ENCODE measurements at regions not wholly inside any gene's neighbourhood (a gene's known extent, or its start where the extent isn't known, plus 50 kb on each side); places are given as distances from the start of the nearest gene placed in this dataset.

GRCh38 chr4:12123707-12124106, 695.0 kb upstream of the HS3ST1 start:
- H3K36me3 ChIP-seq: no peaks in the 10 kb centered on the region
- in situ Hi-C loops (cut with MboI; ENCODE audit: low pct_ligation_motif_present in 1 of 4, low pct_unique_long_range_greater_than_20kb in 1 of 4, low sequenced_read_pairs in 3 of 4): no loop called here
- no peaks in the 10 kb centered on the region for H3K27me3 ChIP-seq
- intact Hi-C loops (cut with DNase I; ENCODE audit: low total_unique reads): no loop called here
- DNase-seq: no peak
- no peaks in the 10 kb centered on the region for H3K4me1 ChIP-seq
- no peak overlapping the region for H3K4me3 ChIP-seq
- H3K9me3 ChIP-seq: no peaks in the 10 kb centered on the region
- no peak for TF ChIP-seq CTCF (IDR thresholded peaks at IDR 0.05)
- TF ChIP-seq POLR2A (IDR thresholded peaks at IDR 0.05): no peak
- TF ChIP-seq POLR2AphosphoS5 (IDR thresholded peaks at IDR 0.05): no peak
- no peak for TF ChIP-seq EP300 (IDR thresholded peaks at IDR 0.05; ENCODE audit: low read depth)
- no peak overlapping the region for H3K27ac ChIP-seq

GRCh38 chr4:12122316-12122715, 693.6 kb upstream of the HS3ST1 start:
- Histone ChIP-seq H3K4me3 (no peak overlapping the region), H3K36me3 (no peaks in the 10 kb centered on the region), H3K27me3 (no peaks in the 10 kb centered on the region), H3K27ac (no peak overlapping the region), H3K4me1 (no peaks in the 10 kb centered on the region), H3K9me3 (no peaks in the 10 kb centered on the region)
- WGBS, 2 donors (ENCODE audit: low coverage in 1 of 2): 67 to 79% methylated on average over 1 to 2 of the region's 2 CpGs
- in situ Hi-C loops (cut with MboI; ENCODE audit: low pct_ligation_motif_present in 1 of 4, low pct_unique_long_range_greater_than_20kb in 1 of 4, low sequenced_read_pairs in 3 of 4): no loop called here
- intact Hi-C loops (cut with DNase I; ENCODE audit: low total_unique reads): no loop called here
- DNase-seq: no peak
- TF ChIP-seq CTCF (IDR thresholded peaks at IDR 0.05): no peak
- TF ChIP-seq EP300 (IDR thresholded peaks at IDR 0.05; ENCODE audit: low read depth): no peak
- TF ChIP-seq POLR2AphosphoS5 (IDR thresholded peaks at IDR 0.05): no peak
- TF ChIP-seq POLR2A (IDR thresholded peaks at IDR 0.05): no peak

DNA sequence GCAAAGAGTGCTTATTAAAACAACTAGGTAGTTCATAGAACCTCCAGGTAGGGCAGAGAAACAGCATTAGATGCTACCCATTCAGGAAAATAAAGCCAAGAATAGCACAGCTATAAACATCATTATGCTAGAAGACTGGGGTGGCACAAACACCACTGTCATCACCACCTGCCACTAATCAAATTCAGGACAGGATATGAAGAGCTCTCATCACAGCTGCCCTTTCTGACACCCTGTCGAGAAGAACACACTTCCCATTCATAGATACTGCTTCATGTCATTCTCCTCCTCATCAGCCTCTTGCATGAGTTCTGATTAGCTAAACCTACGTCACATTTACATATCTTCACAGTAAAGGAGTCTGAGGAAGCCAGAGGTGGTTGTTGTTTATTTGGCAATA, 692.3 kb upstream of the HS3ST1 start:
- DNase-seq: no peak
- WGBS, 2 donors (ENCODE audit: low coverage in 1 of 2): 33 to 66% methylated on average over 2 of the region's 2 CpGs
- H3K36me3 ChIP-seq: no peaks in the 10 kb centered on the region
- no peak for TF ChIP-seq POLR2A (IDR thresholded peaks at IDR 0.05)
- TF ChIP-seq EP300 (IDR thresholded peaks at IDR 0.05; ENCODE audit: low read depth): no peak
- no peak for TF ChIP-seq POLR2AphosphoS5 (IDR thresholded peaks at IDR 0.05)
- no peak for TF ChIP-seq CTCF (IDR thresholded peaks at IDR 0.05)
- H3K4me1 ChIP-seq: no peaks in the 10 kb centered on the region
- intact Hi-C loops (cut with DNase I; ENCODE audit: low total_unique reads): no loop called here
- no peaks in the 10 kb centered on the region for H3K9me3 ChIP-seq
- H3K27me3 ChIP-seq: no peaks in the 10 kb centered on the region
- in situ Hi-C loops (cut with MboI; ENCODE audit: low pct_ligation_motif_present in 1 of 4, low pct_unique_long_range_greater_than_20kb in 1 of 4, low sequenced_read_pairs in 3 of 4): no loop called here
- no peak overlapping the region for H3K4me3 ChIP-seq
- H3K27ac ChIP-seq: no peak overlapping the region

- 57 to 58% methylated on average over 2 of the region's 2 CpGs for WGBS, 2 donors (ENCODE audit: low coverage in 1 of 2)
- Histone ChIP-seq H3K36me3 (no peaks in the 10 kb centered on the region), H3K4me1 (no peaks in the 10 kb centered on the region), H3K27ac (no peak overlapping the region), H3K27me3 (no peaks in the 10 kb centered on the region), H3K4me3 (no peak overlapping the region), H3K9me3 (peaks cover 1 to 3% of the 10 kb centered on the region in 2 donors)
- no peak for DNase-seq
- TF ChIP-seq POLR2AphosphoS5 (IDR thresholded peaks at IDR 0.05): peak in 2 of 3 donors; percentile 33 to 35
- TF ChIP-seq CTCF (IDR thresholded peaks at IDR 0.05): no peak
- no peak for TF ChIP-seq POLR2A (IDR thresholded peaks at IDR 0.05)
- intact Hi-C loops (cut with DNase I; ENCODE audit: low total_unique reads): no loop called here
- in situ Hi-C loops (cut with MboI; ENCODE audit: low pct_ligation_motif_present in 1 of 4, low pct_unique_long_range_greater_than_20kb in 1 of 4, low sequenced_read_pairs in 3 of 4): no loop called here
Observed at GRCh38 chr4:12118651-12119213, 690.0 kb upstream of the HS3ST1 start.

Measured in transverse colon (tissue), 4 donors.